H1 (cell line): ENCODE measurements at regions not wholly inside any gene's neighbourhood (a gene's known extent, or its start where the extent isn't known, plus 50 kb on each side); places are given as distances from the start of the nearest gene placed in this dataset.

Experiments
- CBX5 ChIP-seq: fragments of 300-800, 300-1000 bp; sonication (generic); IDR thresholded peaks from 2 replicates; pipeline ENCODE4 v1.7.1; 2016; ENCODE audit warnings: antibody characterized with exemption, low read length, low read depth
- CBX8 ChIP-seq: fragments of 300-800, 300-1000 bp; sonication (generic); IDR thresholded peaks from 2 replicates; pipeline ENCODE4 v1.7.1; 2016; ENCODE audit warnings: low read depth, low read length, borderline replicate concordance
- CHD1 ChIP-seq: IDR thresholded peaks from 2 replicates; pipeline ENCODE4 v1.6.1; 2012; ENCODE audit warnings: low read depth, low read length, improper control_type of control experiment
- E2F6 ChIP-seq: IDR thresholded peaks from 2 replicates; pipeline ENCODE4 v1.6.1; 2012; ENCODE audit warnings: inconsistent platforms
- HDAC2 ChIP-seq, 2 experiments: fragments of 300-600 bp in 1 of 2; sonication (generic) in 1 of 2; IDR thresholded peaks; 2 replicates each; pipeline ENCODE4 v1.6.1; 2011 to 2012; ENCODE audit warnings: low read depth in 2 of 2, low read length in 2 of 2, mild to moderate bottlenecking in 2 of 2, moderate library complexity in 2 of 2, borderline replicate concordance in 1 of 2, inconsistent platforms in 1 of 2
- PHF8 ChIP-seq: fragments of 200-600 bp; sonication (generic); conservative IDR thresholded peaks from 2 replicates; pipeline ENCODE4 v1.7.1; 2012; ENCODE audit warnings: low read depth, mild to moderate bottlenecking, inconsistent platforms, low read length, moderate library complexity
- RAD21 ChIP-seq, 2 experiments: IDR thresholded peaks in 1 of 2; conservative IDR thresholded peaks in 1 of 2; 2 replicates each; pipeline ENCODE4 v1.6.1; 2011; ENCODE audit warnings: low read depth in 2 of 2, low read length in 2 of 2, improper control_type of control experiment in 1 of 2, inconsistent platforms in 1 of 2, mild to moderate bottlenecking in 1 of 2, moderate library complexity in 1 of 2
- RNF2 ChIP-seq: fragments of 200-900, 300-1000 bp; sonication (generic); IDR thresholded peaks from 2 replicates; pipeline ENCODE4 v1.7.1; 2016; ENCODE audit warnings: borderline replicate concordance, low read depth, mild to moderate bottlenecking, antibody characterized with exemption, low read length; ENCODE audit not compliant: poor library complexity, severe bottlenecking; ENCODE audit errors: missing control alignments
- TBP ChIP-seq: IDR thresholded peaks from 2 replicates; pipeline ENCODE4 v1.6.1; 2011; ENCODE audit warnings: low read depth, low read length, improper control_type of control experiment

- TF ChIP-seq CBX5 (no peak), CHD1 (no peak), PHF8 (no peak), RNF2 (no peak), RAD21 (IDR thresholded peaks at IDR 0.05 in 1 of 2, conservative IDR thresholded peaks at IDR 0.05 in 1 of 2; ENCODE audit: low read depth in 2 of 2, low read length in 2 of 2) (no peak), TBP (no peak), HDAC2 (IDR thresholded peaks at IDR 0.05; ENCODE audit: borderline replicate concordance in 1 of 2, low read depth in 2 of 2, low read length in 2 of 2) (no peak), CBX8 (no peak), E2F6 (peak; percentile 38; the same call in 1 of the 2 replicates)
- TF ChIP-seq, all 59 proteins: peak for 3
These were observed 108.4 kb downstream of the FOXF2 start (continued) for GRCh38 chr6:1497761-1498105.
